BE2C (cell line): ENCODE measurements at regions not wholly inside any gene's neighbourhood (a gene's known extent, or its start where the extent isn't known, plus 50 kb on each side); places are given as distances from the start of the nearest gene placed in this dataset.

Source experiments
- DNase-seq: peaks from one replicate; pipeline ENCODE4 v3.0.0-alpha.2; 2020
- H3K27me3 ChIP-seq: fragments of 250-450 bp; sonication (Bioruptor Pico); 2 replicates; pipeline ENCODE4 v1.5.1; 2020; ENCODE audit warnings: mild to moderate bottlenecking
- H3K36me3 ChIP-seq: fragments of 250-450 bp; sonication (Bioruptor Pico); 2 replicates; pipeline ENCODE4 v1.5.1; 2020; ENCODE audit warnings: mild to moderate bottlenecking
- H3K4me1 ChIP-seq: fragments of 250-450 bp; sonication (Bioruptor Pico); 2 replicates; pipeline ENCODE4 v1.5.1; 2020
- H3K4me3 ChIP-seq: 2 replicates; pipeline ENCODE4 v1.5.1; 2011; ENCODE audit warnings: low read depth, low read length
- H3K9me3 ChIP-seq: fragments of 250-450 bp; sonication (Bioruptor Pico); 2 replicates; pipeline ENCODE4 v1.5.1; 2020
- CTCF ChIP-seq: IDR thresholded peaks from 2 replicates; pipeline ENCODE4 v1.5.1; 2012; ENCODE audit warnings: mild to moderate bottlenecking, low read depth, low read length

- TF ChIP-seq CTCF, result no peak
- Histone ChIP-seq H3K36me3 (no peaks in the 10 kb centered on the region), H3K9me3 (no peaks in the 10 kb centered on the region), H3K4me3 (no peak overlapping the region), H3K27me3 (no peaks in the 10 kb centered on the region), H3K4me1 (no peaks in the 10 kb centered on the region)
- DNase-seq, result no peak
Measured at GRCh38 chr1:78237364-78237916, 191.7 kb downstream of the GIPC2 start.

GRCh38 chr1:78240191-78240590, 194.4 kb downstream of the GIPC2 start:
- DNase-seq, result no peak
- no peaks in the 10 kb centered on the region for H3K4me1 ChIP-seq
- no peak overlapping the region for H3K4me3 ChIP-seq
- no peaks in the 10 kb centered on the region for H3K27me3 ChIP-seq
- H3K9me3 ChIP-seq, result no peaks in the 10 kb centered on the region
- TF ChIP-seq CTCF, result no peak
- H3K36me3 ChIP-seq, result no peaks in the 10 kb centered on the region

GRCh38 chr1:78240755-78241154, 195.0 kb downstream of the GIPC2 start:
- Histone ChIP-seq H3K27me3 (no peaks in the 10 kb centered on the region), H3K36me3 (no peaks in the 10 kb centered on the region)

GRCh38 chr1:78247079-78247478, 201.3 kb downstream of the GIPC2 start:
- Histone ChIP-seq H3K36me3 (no peaks in the 10 kb centered on the region), H3K4me1 (no peaks in the 10 kb centered on the region), H3K4me3 (no peak overlapping the region), H3K9me3 (no peaks in the 10 kb centered on the region), H3K27me3 (no peaks in the 10 kb centered on the region)
- TF ChIP-seq CTCF, result no peak
- DNase-seq, result no peak

More at GRCh38 chr1:78240755-78241154, 195.0 kb downstream of the GIPC2 start:
- no peaks in the 10 kb centered on the region for H3K4me1 ChIP-seq
- no peak for DNase-seq
- no peaks in the 10 kb centered on the region for H3K9me3 ChIP-seq
- H3K4me3 ChIP-seq, result no peak overlapping the region
- TF ChIP-seq CTCF, result no peak

GRCh38 chr1:78250201-78250600, 204.4 kb downstream of the GIPC2 start:
- H3K9me3 ChIP-seq, result no peaks in the 10 kb centered on the region
- TF ChIP-seq CTCF, result no peak
- no peak overlapping the region for H3K4me3 ChIP-seq
- no peaks in the 10 kb centered on the region for H3K27me3 ChIP-seq
- DNase-seq, result no peak
- no peaks in the 10 kb centered on the region for H3K36me3 ChIP-seq
- no peaks in the 10 kb centered on the region for H3K4me1 ChIP-seq

- Histone ChIP-seq H3K4me1 (no peaks in the 10 kb centered on the region), H3K4me3 (no peak overlapping the region), H3K9me3 (no peaks in the 10 kb centered on the region), H3K36me3 (no peaks in the 10 kb centered on the region), H3K27me3 (no peaks in the 10 kb centered on the region)
- TF ChIP-seq CTCF, result no peak
- no peak for DNase-seq
Measured at GRCh38 chr1:78254517-78254916, 208.8 kb downstream of the GIPC2 start.
